ENCODE measurements at regions not wholly inside any gene's neighbourhood (a gene's known extent, or its start where the extent isn't known, plus 50 kb on each side); places are given as distances from the start of the nearest gene placed in this dataset.

DNA sequence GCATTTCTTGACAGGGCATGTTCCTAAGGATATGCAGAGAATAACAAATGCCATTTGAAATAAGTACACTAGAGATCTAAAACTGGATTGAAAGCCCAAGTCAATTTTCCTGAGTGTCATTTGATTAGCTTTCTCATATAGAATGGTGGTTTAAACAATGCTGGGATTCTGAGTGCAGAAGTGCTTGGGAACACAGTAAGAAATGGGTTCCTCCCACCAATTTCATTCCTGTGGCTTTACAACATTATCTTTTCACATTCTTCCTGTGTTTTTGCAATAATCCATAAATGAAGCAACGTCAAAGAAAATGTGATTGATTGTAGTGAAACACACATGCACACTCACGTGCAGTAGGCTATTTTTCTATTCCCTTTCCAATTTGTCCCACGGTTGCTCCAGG is 1858.4 kb upstream of the PIK3C3 start:
- H3K36me3 ChIP-seq (ENCODE audit: control insufficient read depth in 2 of 4, insufficient read depth in 4 of 4, low read length in 3 of 4): no peaks in the 10 kb centered on the region
- H3K14ac ChIP-seq (ENCODE audit: insufficient read length): no peak overlapping the region
- H3K27me3 ChIP-seq (replicated peaks in 1 of 4; ENCODE audit: control insufficient read depth in 3 of 4, extremely low read depth in 1 of 4, insufficient read depth in 3 of 4, low read length in 3 of 4): no peaks in the 10 kb centered on the region
- H2BK15ac ChIP-seq (ENCODE audit: low read length): no peak overlapping the region
- no peak overlapping the region for H3K9ac ChIP-seq (replicated peaks in 1 of 4; ENCODE audit: extremely low read depth in 1 of 4, low read depth in 3 of 4, low read length in 3 of 4)
- H2AFZ ChIP-seq (ENCODE audit: low read length): no peak overlapping the region
- 89% methylated on average over 3 of the region's 3 CpGs; no CpG with 5 or more reads in 1 of the 2 experiments for WGBS, 2 experiments (ENCODE audit: extremely low coverage in 1 of 2, insufficient coverage in 1 of 2, insufficient read length in 1 of 2, insufficient replicate concordance in 2 of 2, low coverage in 1 of 2, low lambda C conversion rate in 2 of 2, missing lambda C conversion rate in 1 of 2)
- no peak overlapping the region for H2BK12ac ChIP-seq (ENCODE audit: low read depth, low read length)
- no peaks in the 10 kb centered on the region for H3K9me3 ChIP-seq (ENCODE audit: insufficient read depth in 2 of 2, low read depth in 1 of 2, low read length in 1 of 2)
- TF ChIP-seq, protein P1, sequence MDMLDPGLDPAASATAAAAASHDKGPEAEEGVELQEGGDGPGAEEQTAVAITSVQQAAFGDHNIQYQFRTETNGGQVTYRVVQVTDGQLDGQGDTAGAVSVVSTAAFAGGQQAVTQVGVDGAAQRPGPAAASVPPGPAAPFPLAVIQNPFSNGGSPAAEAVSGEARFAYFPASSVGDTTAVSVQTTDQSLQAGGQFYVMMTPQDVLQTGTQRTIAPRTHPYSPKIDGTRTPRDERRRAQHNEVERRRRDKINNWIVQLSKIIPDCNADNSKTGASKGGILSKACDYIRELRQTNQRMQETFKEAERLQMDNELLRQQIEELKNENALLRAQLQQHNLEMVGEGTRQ (IDR thresholded peaks at IDR 0.05; ENCODE audit: low read length): no peak
- no peak for TF ChIP-seq KDM1A (IDR thresholded peaks at IDR 0.05; ENCODE audit: borderline replicate concordance, low read length)
- no peak for TF ChIP-seq CHD2 (IDR thresholded peaks at IDR 0.05; ENCODE audit: low read length)
- no peak for TF ChIP-seq CHD1 (IDR thresholded peaks at IDR 0.05; ENCODE audit: low read depth, low read length)
- TF ChIP-seq HDAC2 (IDR thresholded peaks at IDR 0.05; ENCODE audit: borderline replicate concordance in 1 of 2, low read depth in 2 of 2, low read length in 2 of 2): no peak
- no peak for TF ChIP-seq RAD21 (IDR thresholded peaks at IDR 0.05 in 1 of 2, conservative IDR thresholded peaks at IDR 0.05 in 1 of 2; ENCODE audit: low read depth in 2 of 2, low read length in 2 of 2)
- no peak for TF ChIP-seq SIRT6 (IDR thresholded peaks at IDR 0.05; ENCODE audit: low read length)
- TF ChIP-seq NANOG (IDR thresholded peaks at IDR 0.05; ENCODE audit: insufficient read depth, low read depth, low read length, poor library complexity, severe bottlenecking): no peak
- TF ChIP-seq SRF (IDR thresholded peaks at IDR 0.05; ENCODE audit: low read depth, low read length): no peak
- ChIA-PET CTCF (ENCODE audit: partially characterized antibody) (no interaction called here), POLR2A (ENCODE audit: partially characterized antibody) (no interaction called here)
- no peaks in the 10 kb centered on the region for H3K23me2 ChIP-seq (ENCODE audit: low read depth, low read length)
- no peaks in the 10 kb centered on the region for H4K20me1 ChIP-seq (replicated peaks in 1 of 2; ENCODE audit: control insufficient read depth in 1 of 2, insufficient read depth in 2 of 2, low read length in 2 of 2)
- no peak overlapping the region for H4K8ac ChIP-seq (ENCODE audit: extremely low read depth, insufficient read depth, low read length)
- H2BK20ac ChIP-seq (ENCODE audit: low read length): no peak overlapping the region
- no peak overlapping the region for H3K4me2 ChIP-seq (ENCODE audit: insufficient read depth in 1 of 2, low read depth in 2 of 2, low read length in 2 of 2)
- no peak overlapping the region for H3K4me3 ChIP-seq (ENCODE audit: extremely low read depth in 1 of 4, insufficient read depth in 2 of 4, low read depth in 3 of 4, low read length in 4 of 4)
- no peak overlapping the region for H2AK5ac ChIP-seq (ENCODE audit: low read depth, low read length)
- no peak overlapping the region for H2BK5ac ChIP-seq (ENCODE audit: low read depth, low read length)
- H3K4ac ChIP-seq (replicated peaks; ENCODE audit: insufficient read length, low read depth, low read length): no peak overlapping the region
- no peak overlapping the region for H4K91ac ChIP-seq (replicated peaks; ENCODE audit: insufficient read length, low read length)
- peaks cover 2 to 5% (median 3%) of the 10 kb centered on the region in 4 experiments; a peak in 4 of 7 replicates for H3K4me1 ChIP-seq (replicated peaks in 1 of 4; ENCODE audit: control insufficient read depth in 3 of 4, insufficient read depth in 4 of 4, low read length in 3 of 4)
- DNase-seq (ENCODE audit: low read depth in 1 of 2, low spot score in 2 of 2) (no peak), FAIRE-seq (no peak)
- no peak overlapping the region for H3K27ac ChIP-seq (ENCODE audit: low read depth, low read length)
- no peak overlapping the region for H4K5ac ChIP-seq (ENCODE audit: insufficient read length, low read depth, low read length)
- no peak overlapping the region for H2BK120ac ChIP-seq (replicated peaks; ENCODE audit: low read depth, low read length)
- H3K79me2 ChIP-seq (ENCODE audit: control insufficient read depth in 1 of 2, insufficient read depth in 2 of 2, low read length in 2 of 2): no peaks in the 10 kb centered on the region
- H3K18ac ChIP-seq (ENCODE audit: extremely low read depth, low read length): no peak overlapping the region
- no peaks in the 10 kb centered on the region for H3K79me1 ChIP-seq (ENCODE audit: low read depth, low read length)
- no peak overlapping the region for H3K56ac ChIP-seq (replicated peaks; ENCODE audit: insufficient read length, low read depth, low read length)
- no peak overlapping the region for H3K23ac ChIP-seq (ENCODE audit: insufficient read length)

Data from H1 (cell line).